GM23338 (cell line): ENCODE measurements at regions not wholly inside any gene's neighbourhood (a gene's known extent, or its start where the extent isn't known, plus 50 kb on each side); places are given as distances from the start of the nearest gene placed in this dataset.

Source experiments
- ATAC-seq: fragments of 200-7000 bp; cut with Tn5 transposase; 3 replicates; pipeline ENCODE4 v1.9.1; 2020
- DNase-seq: peaks from one replicate; pipeline ENCODE4 v3.0.0-alpha.2; 2015; ENCODE audit warnings: low spot score
- H2AFZ ChIP-seq: fragments of 200-600 bp; sonication (generic); 2 replicates; pipeline ENCODE4 v1.8.0; 2016; ENCODE audit warnings: antibody characterized with exemption, mild to moderate bottlenecking, moderate library complexity
- H3F3A ChIP-seq: fragments of 200-600 bp; sonication (generic); replicated peaks from 2 replicates; pipeline ENCODE4 v1.8.0; 2017; ENCODE audit warnings: antibody characterized with exemption, mixed run types, low read depth
- H3K27ac ChIP-seq: fragments of 200-600 bp; sonication (generic); 2 replicates; pipeline ENCODE4 v1.6.1; 2016; ENCODE audit warnings: low read depth
- H3K27me3 ChIP-seq: fragments of 200-600 bp; sonication (generic); 2 replicates; pipeline ENCODE4 v1.8.0; 2016; ENCODE audit warnings: mild to moderate bottlenecking, mixed run types, moderate library complexity; ENCODE audit not compliant: insufficient read depth
- H3K36me3 ChIP-seq: fragments of 200-600 bp; sonication (generic); 2 replicates; pipeline ENCODE4 v1.8.0; 2016; ENCODE audit warnings: mild to moderate bottlenecking; ENCODE audit not compliant: insufficient read depth
- H3K4me1 ChIP-seq: fragments of 200-600 bp; sonication (generic); 2 replicates; pipeline ENCODE4 v1.8.0; 2016; ENCODE audit warnings: mild to moderate bottlenecking, moderate library complexity; ENCODE audit not compliant: insufficient read depth
- H3K4me2 ChIP-seq: fragments of 200-600 bp; sonication (generic); 2 replicates; pipeline ENCODE4 v1.7.1; 2017; ENCODE audit warnings: mixed run types
- H3K4me3 ChIP-seq: fragments of 200-600 bp; sonication (generic); 2 replicates; pipeline ENCODE4 v1.6.1; 2016; ENCODE audit warnings: mixed run types
- H3K79me2 ChIP-seq: fragments of 200-600 bp; sonication (generic); replicated peaks from 2 replicates; pipeline ENCODE4 v1.8.0; 2017; ENCODE audit warnings: mild to moderate bottlenecking; ENCODE audit not compliant: insufficient read depth
- H3K9me2 ChIP-seq: fragments of 200-600 bp; sonication (generic); 2 replicates; pipeline ENCODE4 v1.8.0; 2017; ENCODE audit not compliant: insufficient read depth
- H4K20me1 ChIP-seq: fragments of 200-600 bp; sonication (generic); replicated peaks from 2 replicates; pipeline ENCODE4 v1.8.0; 2017; ENCODE audit warnings: mild to moderate bottlenecking; ENCODE audit not compliant: insufficient read depth
- H3K27ac Mint-ChIP-seq: 2 replicates; pipeline ENCODE4 v1.8.0; 2020; ENCODE audit warnings: inconsistent platforms, mild to moderate bottlenecking, moderate library complexity, mixed read lengths
- H3K27me3 Mint-ChIP-seq: 3 replicates; pipeline ENCODE4 v1.8.0; 2022; ENCODE audit warnings: low read depth, mild to moderate bottlenecking, moderate library complexity, mixed read lengths, inconsistent platforms; ENCODE audit not compliant: insufficient read depth, poor library complexity
- H3K36me3 Mint-ChIP-seq: 3 replicates; pipeline ENCODE4 v1.8.0; 2021; ENCODE audit warnings: low read depth, mild to moderate bottlenecking, inconsistent platforms, moderate library complexity, mixed read lengths
- H3K4me1 Mint-ChIP-seq: 3 replicates; pipeline ENCODE4 v1.8.0; 2020; ENCODE audit warnings: mild to moderate bottlenecking, inconsistent platforms, mixed read lengths
- H3K4me3 Mint-ChIP-seq: 3 replicates; pipeline ENCODE4 v1.8.0; 2021; ENCODE audit warnings: moderate library complexity, mild to moderate bottlenecking, inconsistent platforms, mixed read lengths
- H3K9me3 Mint-ChIP-seq: 3 replicates; pipeline ENCODE4 v1.8.0; 2020; ENCODE audit warnings: moderate library complexity, mild to moderate bottlenecking, inconsistent platforms, mixed read lengths
- EZH2phosphoT487 ChIP-seq: fragments of 200-600 bp; sonication (generic); IDR thresholded peaks from one replicate; pipeline ENCODE4 v1.8.1; 2018; ENCODE audit warnings: antibody characterized with exemption; ENCODE audit not compliant: unreplicated experiment
- JUNB ChIP-seq: IDR thresholded peaks from one replicate; pipeline ENCODE4 v1.6.1; 2016; ENCODE audit warnings: antibody characterized with exemption; ENCODE audit not compliant: unreplicated experiment
- NANOG ChIP-seq: IDR thresholded peaks from 2 replicates; pipeline ENCODE4 v1.6.1; 2016; ENCODE audit warnings: antibody characterized with exemption, borderline replicate concordance
- TF ChIP-seq, protein P1 (sequence below): fragments of 250-450 bp; sonication (Bioruptor Pico); IDR thresholded peaks from 2 replicates; pipeline ENCODE4 v1.5.0; 2020; ENCODE audit warnings: mild to moderate bottlenecking, moderate library complexity
- TF ChIP-seq, protein P2 (sequence below), 2 experiments: fragments of 200-600 bp in 1 of 2; sonication (generic) in 1 of 2; conservative IDR thresholded peaks; 2 replicates each; pipeline versions ENCODE4 v1.5.1 to v1.6.1; 2016 to 2017; ENCODE audit warnings: antibody characterized with exemption in 2 of 2, low read depth in 2 of 2, mild to moderate bottlenecking in 2 of 2, moderate library complexity in 1 of 2
- TF ChIP-seq, protein P3 (sequence below): IDR thresholded peaks from one replicate; pipeline ENCODE4 v1.6.1; 2018; ENCODE audit warnings: antibody characterized with exemption; ENCODE audit not compliant: unreplicated experiment

DNA sequence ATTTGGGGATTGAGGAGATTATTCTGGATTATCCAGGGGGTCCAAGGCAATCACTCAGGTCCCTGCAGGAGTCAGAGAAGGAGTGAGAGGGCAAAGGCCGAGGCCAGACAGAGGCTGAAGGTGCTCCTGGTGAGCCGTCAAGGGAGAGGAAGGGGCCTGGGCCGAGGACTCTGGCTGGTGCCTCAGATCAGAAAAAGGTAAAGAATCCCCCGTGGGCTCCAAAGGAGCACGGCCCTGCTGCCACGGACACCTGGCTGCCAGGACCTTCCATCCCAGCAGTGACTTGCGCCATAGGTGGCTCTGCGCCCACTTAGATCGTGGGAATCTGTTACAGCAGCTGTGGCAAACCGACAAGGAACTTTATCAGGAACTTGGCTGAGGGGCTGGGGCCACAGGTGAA lies 374.8 kb upstream of the MYT1L start (continued):
- TF ChIP-seq, protein P1, sequence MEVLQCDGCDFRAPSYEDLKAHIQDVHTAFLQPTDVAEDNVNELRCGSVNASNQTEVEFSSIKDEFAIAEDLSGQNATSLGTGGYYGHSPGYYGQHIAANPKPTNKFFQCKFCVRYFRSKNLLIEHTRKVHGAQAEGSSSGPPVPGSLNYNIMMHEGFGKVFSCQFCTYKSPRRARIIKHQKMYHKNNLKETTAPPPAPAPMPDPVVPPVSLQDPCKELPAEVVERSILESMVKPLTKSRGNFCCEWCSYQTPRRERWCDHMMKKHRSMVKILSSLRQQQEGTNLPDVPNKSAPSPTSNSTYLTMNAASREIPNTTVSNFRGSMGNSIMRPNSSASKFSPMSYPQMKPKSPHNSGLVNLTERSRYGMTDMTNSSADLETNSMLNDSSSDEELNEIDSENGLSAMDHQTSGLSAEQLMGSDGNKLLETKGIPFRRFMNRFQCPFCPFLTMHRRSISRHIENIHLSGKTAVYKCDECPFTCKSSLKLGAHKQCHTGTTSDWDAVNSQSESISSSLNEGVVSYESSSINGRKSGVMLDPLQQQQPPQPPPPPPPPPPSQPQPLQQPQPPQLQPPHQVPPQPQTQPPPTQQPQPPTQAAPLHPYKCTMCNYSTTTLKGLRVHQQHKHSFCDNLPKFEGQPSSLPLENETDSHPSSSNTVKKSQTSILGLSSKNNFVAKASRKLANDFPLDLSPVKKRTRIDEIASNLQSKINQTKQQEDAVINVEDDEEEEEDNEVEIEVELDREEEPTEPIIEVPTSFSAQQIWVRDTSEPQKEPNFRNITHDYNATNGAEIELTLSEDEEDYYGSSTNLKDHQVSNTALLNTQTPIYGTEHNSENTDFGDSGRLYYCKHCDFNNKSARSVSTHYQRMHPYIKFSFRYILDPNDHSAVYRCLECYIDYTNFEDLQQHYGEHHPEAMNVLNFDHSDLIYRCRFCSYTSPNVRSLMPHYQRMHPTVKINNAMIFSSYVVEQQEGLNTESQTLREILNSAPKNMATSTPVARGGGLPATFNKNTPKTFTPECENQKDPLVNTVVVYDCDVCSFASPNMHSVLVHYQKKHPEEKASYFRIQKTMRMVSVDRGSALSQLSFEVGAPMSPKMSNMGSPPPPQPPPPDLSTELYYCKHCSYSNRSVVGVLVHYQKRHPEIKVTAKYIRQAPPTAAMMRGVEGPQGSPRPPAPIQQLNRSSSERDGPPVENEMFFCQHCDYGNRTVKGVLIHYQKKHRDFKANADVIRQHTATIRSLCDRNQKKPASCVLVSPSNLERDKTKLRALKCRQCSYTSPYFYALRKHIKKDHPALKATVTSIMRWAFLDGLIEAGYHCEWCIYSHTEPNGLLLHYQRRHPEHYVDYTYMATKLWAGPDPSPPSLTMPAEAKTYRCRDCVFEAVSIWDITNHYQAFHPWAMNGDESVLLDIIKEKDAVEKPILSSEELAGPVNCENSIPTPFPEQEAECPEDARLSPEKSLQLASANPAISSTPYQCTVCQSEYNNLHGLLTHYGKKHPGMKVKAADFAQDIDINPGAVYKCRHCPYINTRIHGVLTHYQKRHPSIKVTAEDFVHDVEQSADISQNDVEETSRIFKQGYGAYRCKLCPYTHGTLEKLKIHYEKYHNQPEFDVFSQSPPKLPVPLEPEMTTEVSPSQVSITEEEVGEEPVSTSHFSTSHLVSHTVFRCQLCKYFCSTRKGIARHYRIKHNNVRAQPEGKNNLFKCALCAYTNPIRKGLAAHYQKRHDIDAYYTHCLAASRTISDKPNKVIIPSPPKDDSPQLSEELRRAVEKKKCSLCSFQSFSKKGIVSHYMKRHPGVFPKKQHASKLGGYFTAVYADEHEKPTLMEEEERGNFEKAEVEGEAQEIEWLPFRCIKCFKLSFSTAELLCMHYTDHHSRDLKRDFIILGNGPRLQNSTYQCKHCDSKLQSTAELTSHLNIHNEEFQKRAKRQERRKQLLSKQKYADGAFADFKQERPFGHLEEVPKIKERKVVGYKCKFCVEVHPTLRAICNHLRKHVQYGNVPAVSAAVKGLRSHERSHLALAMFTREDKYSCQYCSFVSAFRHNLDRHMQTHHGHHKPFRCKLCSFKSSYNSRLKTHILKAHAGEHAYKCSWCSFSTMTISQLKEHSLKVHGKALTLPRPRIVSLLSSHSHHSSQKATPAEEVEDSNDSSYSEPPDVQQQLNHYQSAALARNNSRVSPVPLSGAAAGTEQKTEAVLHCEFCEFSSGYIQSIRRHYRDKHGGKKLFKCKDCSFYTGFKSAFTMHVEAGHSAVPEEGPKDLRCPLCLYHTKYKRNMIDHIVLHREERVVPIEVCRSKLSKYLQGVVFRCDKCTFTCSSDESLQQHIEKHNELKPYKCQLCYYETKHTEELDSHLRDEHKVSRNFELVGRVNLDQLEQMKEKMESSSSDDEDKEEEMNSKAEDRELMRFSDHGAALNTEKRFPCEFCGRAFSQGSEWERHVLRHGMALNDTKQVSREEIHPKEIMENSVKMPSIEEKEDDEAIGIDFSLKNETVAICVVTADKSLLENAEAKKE (CRISPR knock-in tag) = no peak
- TF ChIP-seq EZH2phosphoT487 (no peak), JUNB (no peak)
- TF ChIP-seq, protein P2, sequence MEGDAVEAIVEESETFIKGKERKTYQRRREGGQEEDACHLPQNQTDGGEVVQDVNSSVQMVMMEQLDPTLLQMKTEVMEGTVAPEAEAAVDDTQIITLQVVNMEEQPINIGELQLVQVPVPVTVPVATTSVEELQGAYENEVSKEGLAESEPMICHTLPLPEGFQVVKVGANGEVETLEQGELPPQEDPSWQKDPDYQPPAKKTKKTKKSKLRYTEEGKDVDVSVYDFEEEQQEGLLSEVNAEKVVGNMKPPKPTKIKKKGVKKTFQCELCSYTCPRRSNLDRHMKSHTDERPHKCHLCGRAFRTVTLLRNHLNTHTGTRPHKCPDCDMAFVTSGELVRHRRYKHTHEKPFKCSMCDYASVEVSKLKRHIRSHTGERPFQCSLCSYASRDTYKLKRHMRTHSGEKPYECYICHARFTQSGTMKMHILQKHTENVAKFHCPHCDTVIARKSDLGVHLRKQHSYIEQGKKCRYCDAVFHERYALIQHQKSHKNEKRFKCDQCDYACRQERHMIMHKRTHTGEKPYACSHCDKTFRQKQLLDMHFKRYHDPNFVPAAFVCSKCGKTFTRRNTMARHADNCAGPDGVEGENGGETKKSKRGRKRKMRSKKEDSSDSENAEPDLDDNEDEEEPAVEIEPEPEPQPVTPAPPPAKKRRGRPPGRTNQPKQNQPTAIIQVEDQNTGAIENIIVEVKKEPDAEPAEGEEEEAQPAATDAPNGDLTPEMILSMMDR (conservative IDR thresholded peaks at IDR 0.05; ENCODE audit: low read depth in 2 of 2) = no peak

DNA sequence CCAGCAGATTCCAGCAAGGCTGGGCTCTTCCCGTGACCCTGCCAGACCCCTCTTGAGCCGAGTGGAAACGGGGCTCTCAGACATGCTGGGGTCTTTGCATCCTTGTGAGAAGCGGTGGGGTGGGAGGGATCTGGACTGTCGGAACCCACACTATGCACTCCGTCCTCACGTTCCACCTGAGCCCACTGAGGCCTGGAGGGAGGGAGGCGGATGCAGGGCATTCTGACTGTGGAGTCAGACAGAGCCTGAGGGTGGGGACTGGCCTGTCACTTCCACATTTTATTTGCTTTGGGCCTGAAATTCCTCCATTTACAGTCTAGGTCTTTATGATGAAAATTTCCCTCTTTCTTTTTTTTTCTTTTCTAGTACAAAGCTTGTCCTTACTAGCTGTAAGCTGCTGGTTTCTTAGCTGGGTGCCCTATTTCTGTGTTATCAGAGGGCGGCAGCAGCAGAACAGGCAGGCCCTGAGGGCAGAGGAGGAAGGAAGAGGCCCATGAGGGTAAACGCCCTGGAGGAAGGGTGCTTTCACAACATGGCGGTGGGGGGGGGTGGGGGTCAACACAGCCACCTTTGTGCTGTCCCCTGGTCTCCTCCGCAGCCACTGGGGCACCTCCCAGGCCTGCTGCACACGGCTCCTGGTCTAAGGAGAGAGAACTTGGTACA lies 373.5 kb upstream of the MYT1L start:
- Histone ChIP-seq H3F3A (no peaks in the 10 kb centered on the region), H3K27me3 (no peaks in the 10 kb centered on the region), H3K4me1 (peaks cover 5% of the 10 kb centered on the region), H3K9me2 (no peaks in the 10 kb centered on the region), H3K4me3 (no peak overlapping the region), H3K36me3 (no peaks in the 10 kb centered on the region), H3K79me2 (no peaks in the 10 kb centered on the region), H3K4me2 (no peak overlapping the region), H2AFZ (no peak overlapping the region), H4K20me1 (no peaks in the 10 kb centered on the region), H3K27ac (no peak overlapping the region)
- no peak for ATAC-seq
- Mint-ChIP-seq H3K9me3 (no peaks in the 10 kb centered on the region), H3K4me1 (peaks cover 37% of the 10 kb centered on the region), H3K36me3 (no peaks in the 10 kb centered on the region), H3K27ac (no peak overlapping the region), H3K4me3 (no peak overlapping the region), H3K27me3 (peaks cover 5% of the 10 kb centered on the region)
- DNase-seq = no peak
- TF ChIP-seq, protein P2 (conservative IDR thresholded peaks at IDR 0.05; ENCODE audit: low read depth in 2 of 2) = no peak
- no peak for TF ChIP-seq NANOG
- TF ChIP-seq, protein P3, sequence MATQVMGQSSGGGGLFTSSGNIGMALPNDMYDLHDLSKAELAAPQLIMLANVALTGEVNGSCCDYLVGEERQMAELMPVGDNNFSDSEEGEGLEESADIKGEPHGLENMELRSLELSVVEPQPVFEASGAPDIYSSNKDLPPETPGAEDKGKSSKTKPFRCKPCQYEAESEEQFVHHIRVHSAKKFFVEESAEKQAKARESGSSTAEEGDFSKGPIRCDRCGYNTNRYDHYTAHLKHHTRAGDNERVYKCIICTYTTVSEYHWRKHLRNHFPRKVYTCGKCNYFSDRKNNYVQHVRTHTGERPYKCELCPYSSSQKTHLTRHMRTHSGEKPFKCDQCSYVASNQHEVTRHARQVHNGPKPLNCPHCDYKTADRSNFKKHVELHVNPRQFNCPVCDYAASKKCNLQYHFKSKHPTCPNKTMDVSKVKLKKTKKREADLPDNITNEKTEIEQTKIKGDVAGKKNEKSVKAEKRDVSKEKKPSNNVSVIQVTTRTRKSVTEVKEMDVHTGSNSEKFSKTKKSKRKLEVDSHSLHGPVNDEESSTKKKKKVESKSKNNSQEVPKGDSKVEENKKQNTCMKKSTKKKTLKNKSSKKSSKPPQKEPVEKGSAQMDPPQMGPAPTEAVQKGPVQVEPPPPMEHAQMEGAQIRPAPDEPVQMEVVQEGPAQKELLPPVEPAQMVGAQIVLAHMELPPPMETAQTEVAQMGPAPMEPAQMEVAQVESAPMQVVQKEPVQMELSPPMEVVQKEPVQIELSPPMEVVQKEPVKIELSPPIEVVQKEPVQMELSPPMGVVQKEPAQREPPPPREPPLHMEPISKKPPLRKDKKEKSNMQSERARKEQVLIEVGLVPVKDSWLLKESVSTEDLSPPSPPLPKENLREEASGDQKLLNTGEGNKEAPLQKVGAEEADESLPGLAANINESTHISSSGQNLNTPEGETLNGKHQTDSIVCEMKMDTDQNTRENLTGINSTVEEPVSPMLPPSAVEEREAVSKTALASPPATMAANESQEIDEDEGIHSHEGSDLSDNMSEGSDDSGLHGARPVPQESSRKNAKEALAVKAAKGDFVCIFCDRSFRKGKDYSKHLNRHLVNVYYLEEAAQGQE = no peak
